GM13976 (cell line): ENCODE measurements at regions not wholly inside any gene's neighbourhood (a gene's known extent, or its start where the extent isn't known, plus 50 kb on each side); places are given as distances from the start of the nearest gene placed in this dataset.

ENCODE experiments used
- DNase-seq: peaks from one replicate; pipeline ENCODE4 v3.0.0; 2012; ENCODE audit warnings: low spot score
- CTCF ChIP-seq: IDR thresholded peaks from 2 replicates; pipeline ENCODE4 v1.5.1; 2012; ENCODE audit warnings: borderline replicate concordance, mild to moderate bottlenecking; ENCODE audit not compliant: insufficient read depth; ENCODE audit errors: extremely low read depth, missing control alignments, control extremely low read depth
- in situ Hi-C: fragments of 300-500 bp; cut with MboI; formaldehyde crosslinking; loops from one replicate; pipeline ENCODE4 v1.12.0; 2022; ENCODE audit warnings: low sequenced_read_pairs, mixed read lengths, inconsistent platforms; ENCODE audit not compliant: unreplicated experiment

- TF ChIP-seq CTCF: no peak
- no peak for DNase-seq
- in situ Hi-C loops: loop anchor here (25.0 kb wide), 1 partner anchor 208 kb away; no protein-coding TSS in a partner anchor
These were observed 255.7 kb downstream of the RRAGC start for GRCh38 chr1:38603907-38604306.

- DNase-seq: no peak
- TF ChIP-seq CTCF: no peak
- in situ Hi-C loops: loop anchor here (25.0 kb wide), 1 partner anchor 211 kb away; no protein-coding TSS in a partner anchor
These were observed 258.7 kb downstream of the RRAGC start for GRCh38 chr1:38600905-38601304.

GRCh38 chr1:38600286-38600685, 259.3 kb downstream of the RRAGC start:
- DNase-seq: no peak
- in situ Hi-C loops: loop anchor here (25.0 kb wide), 1 partner anchor 212 kb away; no protein-coding TSS in a partner anchor
- TF ChIP-seq CTCF: no peak

GRCh38 chr1:38598118-38598517, 261.5 kb downstream of the RRAGC start:
- no peak for DNase-seq
- in situ Hi-C loops: no loop called here
- no peak for TF ChIP-seq CTCF

- in situ Hi-C loops: loop anchor here (10.0 kb wide), 1 partner anchor 564 kb away; no protein-coding TSS in a partner anchor
- DNase-seq: no peak
- no peak for TF ChIP-seq CTCF
These were observed 270.5 kb downstream of the RRAGC start for GRCh38 chr1:38589036-38589435.

- in situ Hi-C loops: loop anchor here (10.0 kb wide), 1 partner anchor 563 kb away; no protein-coding TSS in a partner anchor
- TF ChIP-seq CTCF: no peak
These were observed 271.8 kb downstream of the RRAGC start for GRCh38 chr1:38587766-38588165.

More at GRCh38 chr1:38587766-38588165, 271.8 kb downstream of the RRAGC start:
- no peak for DNase-seq
